GM19468 (cell line): ENCODE measurements at regions not wholly inside any gene's neighbourhood (a gene's known extent, or its start where the extent isn't known, plus 50 kb on each side); places are given as distances from the start of the nearest gene placed in this dataset.
"Not testable (repeated sequence)": the region's sequence is repeated elsewhere in the genome, so short reads cannot be mapped to it uniquely, and the experiment has no call there.

Source experiments
- ATAC-seq: cut with Tn5 transposase; IDR thresholded peaks from one replicate; pipeline ENCODE4 v1.9.1; 2021; ENCODE audit warnings: mild to moderate bottlenecking, moderate library complexity, moderate number of reproducible peaks; ENCODE audit not compliant: unreplicated experiment; ENCODE audit errors: extremely low read depth

DNA sequence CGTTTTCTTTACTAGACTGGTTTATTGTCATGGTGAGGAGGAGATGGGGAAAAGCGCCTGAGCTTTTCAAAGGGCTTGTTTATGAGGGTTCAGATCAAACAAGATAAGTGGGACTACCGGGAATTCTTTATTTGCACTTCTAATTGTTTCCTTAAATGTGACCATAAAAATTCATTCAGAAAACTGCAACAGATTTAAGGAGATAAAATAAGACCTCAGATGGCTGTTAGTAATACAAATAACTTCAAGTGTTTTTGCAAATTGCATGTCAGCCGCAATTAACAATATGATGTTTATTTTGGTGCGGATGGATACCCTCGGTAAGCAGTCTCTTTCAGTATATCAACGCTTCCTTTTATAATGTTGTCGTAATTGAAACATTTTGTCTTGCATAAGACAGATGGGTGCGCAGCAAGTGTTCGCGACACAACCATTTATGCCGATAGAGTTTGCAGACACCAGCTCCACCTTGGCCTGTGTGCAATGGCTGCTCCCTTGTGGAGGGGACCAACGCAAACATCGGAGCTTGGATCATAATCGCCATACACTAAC is 151.0 kb downstream of the C4orf33 start:
- no peak for ATAC-seq

- no peak for ATAC-seq
These were observed 152.7 kb downstream of the C4orf33 start for GRCh38 chr4:129248621-129249020.

DNA sequence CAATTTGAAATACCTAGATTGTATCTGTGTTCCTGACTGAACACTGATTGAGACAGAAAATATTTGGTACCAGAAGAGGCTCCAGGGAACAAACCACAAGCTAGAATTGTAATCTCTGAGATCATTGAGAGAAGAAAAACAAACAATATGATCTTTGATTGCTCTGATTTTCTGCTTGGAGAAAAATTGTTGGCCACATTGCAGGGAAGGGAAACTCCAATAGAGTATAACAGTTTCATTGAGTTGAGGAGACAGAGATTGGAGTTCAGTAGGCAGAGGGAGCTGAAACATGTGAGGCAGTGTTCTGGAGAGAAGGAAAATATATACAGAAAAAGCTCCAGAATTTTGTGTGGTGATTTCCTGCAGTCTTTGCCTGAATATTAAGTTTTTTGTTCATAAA is 158.2 kb downstream of the C4orf33 start:
- ATAC-seq: no peak

- ATAC-seq: no peak
These were observed 158.6 kb downstream of the C4orf33 start for GRCh38 chr4:129254526-129254925.

GRCh38 chr4:129261584-129261983 is 165.6 kb downstream of the C4orf33 start:
- no peak for ATAC-seq

- peak; percentile 83 for ATAC-seq
These were observed 168.2 kb downstream of the C4orf33 start for GRCh38 chr4:129264008-129264657.

- no peak for ATAC-seq
These were observed 182.9 kb downstream of the C4orf33 start for GRCh38 chr4:129278868-129279267.

DNA sequence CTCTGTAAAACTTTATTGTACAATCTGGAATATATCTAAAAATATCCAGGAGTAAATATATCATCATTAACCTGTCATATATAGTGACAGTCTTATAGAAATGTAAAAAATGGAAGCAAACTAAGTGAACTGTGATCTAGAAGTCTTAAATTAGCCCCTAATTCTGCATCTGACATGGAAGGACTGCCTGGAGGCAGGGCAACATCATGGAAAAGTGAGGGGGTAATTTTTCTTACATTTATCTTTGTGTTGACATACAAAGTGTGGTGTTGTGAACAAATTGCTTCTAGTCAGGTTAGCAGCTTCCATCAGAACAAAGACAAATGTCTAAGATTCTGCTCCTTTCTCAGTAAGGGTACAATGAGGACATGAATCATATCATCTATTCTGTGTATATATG is 186.3 kb downstream of the C4orf33 start:
- ATAC-seq: no peak

DNA sequence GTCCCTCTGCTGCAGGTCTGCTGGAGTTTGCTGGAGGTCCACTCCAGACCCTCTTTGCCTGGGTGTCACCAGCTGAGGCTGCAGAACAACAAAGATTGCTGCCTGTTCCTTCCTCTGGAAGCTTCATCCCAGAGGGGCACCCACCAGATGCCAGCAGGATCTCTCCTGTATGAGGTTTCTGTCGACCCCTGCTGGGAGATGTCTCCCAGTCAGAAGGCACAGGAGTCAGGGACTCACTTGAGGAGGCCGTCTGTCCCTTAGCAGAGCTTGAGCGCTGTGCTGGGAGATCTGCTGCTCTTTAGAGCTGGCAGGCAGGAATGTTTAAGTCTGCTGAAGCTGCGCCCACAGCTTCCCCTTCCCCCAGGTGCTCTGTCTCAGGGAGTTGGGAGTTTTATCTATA is 196.2 kb downstream of the C4orf33 start:
- ATAC-seq: not testable (repeated sequence)

- ATAC-seq: no peak
These were observed 218.8 kb downstream of the C4orf33 start for GRCh38 chr4:129314781-129315180.

DNA sequence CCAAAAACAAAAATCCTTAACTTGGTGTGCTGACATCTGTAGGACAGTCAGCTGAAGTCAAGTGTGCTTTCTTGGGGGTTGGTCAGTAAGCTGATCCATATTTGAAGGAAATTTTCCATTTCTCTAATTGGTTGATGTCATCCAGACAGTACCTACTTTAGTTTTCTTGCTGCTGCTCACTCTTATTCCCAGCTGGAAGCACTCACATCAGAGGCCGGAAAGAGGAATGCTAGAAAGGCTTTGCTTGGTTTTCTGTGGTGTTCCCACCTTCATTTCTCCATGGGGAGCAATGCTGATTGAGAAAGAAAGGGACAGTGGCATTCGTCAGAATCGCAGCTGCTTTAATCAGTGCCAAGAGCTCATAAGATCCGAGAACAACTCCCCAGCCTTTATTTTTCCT is 227.0 kb downstream of the C4orf33 start:
- ATAC-seq: no peak

DNA sequence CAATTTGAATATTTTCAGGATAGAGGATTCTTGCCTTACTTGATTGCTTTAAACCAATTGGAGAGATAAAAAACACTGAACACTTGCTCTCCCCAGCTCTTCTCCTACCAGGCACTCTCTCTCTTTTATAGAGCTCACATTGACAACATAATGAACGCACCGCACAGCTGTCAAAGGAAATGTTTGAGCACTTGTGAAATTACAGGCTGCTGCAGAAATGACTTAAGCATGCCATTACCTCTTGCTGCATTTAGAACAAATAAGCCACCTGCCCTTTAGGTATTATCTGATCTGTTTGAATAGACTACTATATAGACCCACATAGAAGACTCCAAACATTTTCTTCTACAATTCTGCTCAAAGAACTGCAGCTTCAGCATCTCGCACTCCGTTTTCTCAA is 227.7 kb downstream of the C4orf33 start:
- ATAC-seq: no peak

- no peak for ATAC-seq
These were observed 230.9 kb downstream of the C4orf33 start for GRCh38 chr4:129326571-129327460.

DNA sequence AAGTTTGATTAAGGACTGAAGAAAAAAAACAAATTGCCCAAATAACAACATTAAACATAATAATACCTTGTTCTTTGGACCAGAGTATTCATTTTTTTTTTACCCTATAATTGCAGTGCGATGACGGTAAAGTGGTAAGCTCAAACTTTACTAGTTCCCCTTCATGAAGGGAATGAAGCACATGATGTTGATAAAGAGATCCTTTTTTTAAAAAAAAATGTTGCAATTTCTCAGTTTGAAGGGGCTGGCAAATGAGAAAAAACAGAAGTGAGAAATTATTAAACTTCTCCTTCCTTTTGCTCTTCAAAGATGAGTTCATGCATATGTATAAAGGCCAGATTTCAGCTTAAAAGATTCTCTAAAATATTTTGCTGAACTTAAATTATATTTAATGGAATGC is 231.7 kb downstream of the C4orf33 start:
- no peak for ATAC-seq

- ATAC-seq: no peak
These were observed 232.2 kb downstream of the C4orf33 start for GRCh38 chr4:129328162-129328561.

DNA sequence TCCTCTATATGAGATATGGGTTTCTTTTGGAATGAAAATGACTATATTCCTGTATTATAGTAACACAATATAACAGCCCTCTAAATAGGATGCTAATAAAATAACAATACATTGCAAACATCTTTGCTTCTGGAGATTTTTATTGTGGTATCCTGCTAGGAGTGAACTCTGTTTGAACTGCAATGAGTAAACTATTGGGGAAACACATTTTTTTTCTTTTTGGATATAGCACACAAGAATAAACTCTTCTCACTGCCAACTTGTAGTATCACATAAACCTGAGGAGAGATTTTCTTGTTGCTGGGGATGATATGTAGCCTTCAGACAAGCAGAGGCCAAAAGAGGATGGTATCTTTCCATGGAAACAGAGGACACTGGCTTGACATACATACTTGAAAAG is 238.2 kb downstream of the C4orf33 start:
- ATAC-seq: no peak

DNA sequence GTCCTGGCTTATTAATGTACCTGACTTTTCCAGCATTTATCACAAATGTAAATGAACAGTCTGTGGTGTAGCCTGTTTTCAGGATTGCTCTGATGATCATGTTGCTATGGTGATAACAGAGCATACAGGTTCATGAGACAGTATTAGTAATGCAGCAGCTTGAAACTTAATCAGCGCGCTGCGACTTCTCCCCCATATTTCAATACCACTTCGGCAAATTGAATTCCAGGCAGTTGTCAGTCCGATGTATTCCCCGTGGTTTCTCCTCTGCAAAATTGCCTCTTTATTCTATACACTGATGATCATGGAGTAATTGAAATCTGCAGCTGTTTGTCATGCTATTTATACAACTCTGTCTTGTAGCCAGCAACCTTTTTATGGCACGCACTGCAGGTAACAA is 239.3 kb downstream of the C4orf33 start:
- ATAC-seq: no peak

- ATAC-seq: no peak
These were observed 239.9 kb downstream of the C4orf33 start for GRCh38 chr4:129335818-129336217.

DNA sequence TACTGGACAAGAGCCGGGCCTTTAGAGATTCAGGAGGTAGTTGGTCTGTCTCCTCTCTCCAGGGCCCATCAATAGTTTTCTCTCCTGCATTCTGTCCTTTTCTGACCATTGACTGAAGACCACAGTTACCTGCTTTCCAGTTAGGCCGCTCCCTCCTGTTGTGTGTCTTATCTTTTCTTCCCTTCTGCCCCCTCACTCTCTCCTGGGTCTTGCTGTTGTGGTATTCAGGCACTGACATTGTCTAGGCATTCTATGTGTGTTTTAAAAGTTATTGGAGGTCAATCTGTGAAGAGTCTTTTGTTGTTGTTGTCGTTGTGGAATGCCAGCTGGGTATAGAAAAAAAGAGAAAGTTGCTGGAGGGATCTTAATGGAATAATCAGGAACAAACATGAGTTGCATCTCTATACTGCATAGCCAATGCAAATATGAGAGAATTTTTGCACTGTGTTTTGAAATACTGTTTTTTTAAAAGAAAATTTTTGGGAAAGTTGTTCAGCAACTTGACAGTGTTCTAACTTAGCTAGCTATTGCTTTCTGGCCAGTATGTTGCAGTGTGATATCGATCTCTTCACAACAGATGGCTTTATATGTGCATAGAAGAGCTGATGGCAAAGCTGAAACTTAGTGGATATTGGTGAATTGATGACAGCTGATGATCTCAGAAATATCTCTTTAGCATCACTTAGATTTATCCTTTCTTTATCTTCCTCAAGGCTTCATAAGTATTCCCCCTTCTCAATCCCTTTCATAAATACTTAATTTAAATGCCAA is 240.7 kb downstream of the C4orf33 start:
- no peak for ATAC-seq

DNA sequence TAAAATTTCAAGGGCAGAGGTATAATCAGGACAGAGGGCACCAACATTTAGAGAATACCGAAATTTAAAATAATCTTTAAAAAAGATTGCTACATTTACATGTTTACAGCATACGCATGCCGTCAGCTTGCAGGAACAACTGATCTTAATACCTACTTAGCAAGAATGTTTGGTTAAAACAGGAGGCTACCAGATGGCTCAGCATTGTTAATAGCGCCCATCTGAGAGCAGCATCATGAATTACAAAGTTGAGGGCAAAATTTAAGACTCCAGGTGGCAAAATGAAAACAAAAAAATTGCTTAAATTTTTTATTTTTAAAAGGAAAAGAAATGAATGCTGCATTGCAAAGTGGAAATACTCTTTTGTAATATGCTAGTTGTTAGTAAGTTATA is 241.3 kb downstream of the C4orf33 start:
- ATAC-seq: no peak
